HEK293 (cell line): ENCODE measurements at regions not wholly inside any gene's neighbourhood (a gene's known extent, or its start where the extent isn't known, plus 50 kb on each side); places are given as distances from the start of the nearest gene placed in this dataset.

Experiments
- EGR2 ChIP-seq: fragments of 450-650 bp; formaldehyde crosslinking; IDR thresholded peaks from 2 replicates; pipeline ENCODE4 v1.5.1; 2016; ENCODE audit warnings: low read depth, missing biosample characterization, missing genetic modification characterization
- GLI4 ChIP-seq: fragments of 450-650 bp; formaldehyde crosslinking; IDR thresholded peaks from 2 replicates; pipeline ENCODE4 v1.5.1; 2016; ENCODE audit warnings: missing biosample characterization, missing genetic modification characterization
- KLF1 ChIP-seq: fragments of 450-650 bp; formaldehyde crosslinking; IDR thresholded peaks from 2 replicates; pipeline ENCODE4 v1.5.1; 2016; ENCODE audit warnings: missing biosample characterization, missing genetic modification characterization
- ZBTB21 ChIP-seq: fragments of 450-650 bp; formaldehyde crosslinking; IDR thresholded peaks from 2 replicates; pipeline ENCODE4 v1.5.1; 2017; ENCODE audit warnings: missing biosample characterization, missing genetic modification characterization
- TF ChIP-seq, protein P1 (sequence below): fragments of 450-650 bp; formaldehyde crosslinking; IDR thresholded peaks from 2 replicates; pipeline ENCODE4 v1.5.1; 2016; ENCODE audit warnings: missing biosample characterization, missing genetic modification characterization

DNA sequence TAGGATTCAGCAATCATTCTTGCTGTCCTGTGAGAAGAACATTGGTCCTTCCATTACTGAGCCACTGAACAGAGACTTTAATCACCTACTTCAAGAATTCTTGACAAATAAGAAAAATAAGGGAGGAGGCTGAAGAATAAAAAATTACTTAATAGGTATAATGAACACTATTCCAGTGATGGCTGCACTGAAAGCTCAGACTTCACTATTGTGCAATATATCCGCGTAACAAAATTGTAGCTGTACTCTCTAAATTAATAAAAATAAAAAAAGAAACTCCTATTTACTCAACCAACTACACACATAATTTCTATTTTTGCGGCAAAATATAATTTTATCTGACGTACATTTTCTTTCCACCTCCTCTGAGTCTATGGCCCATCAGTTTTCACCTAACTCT is 2441.0 kb downstream of the PCDH7 start:
- TF ChIP-seq GLI4 = no peak
- TF ChIP-seq ZBTB21 (tag by site-specific recombination) = no peak
- TF ChIP-seq KLF1 (tag by site-specific recombination) = no peak
- TF ChIP-seq, protein P1, sequence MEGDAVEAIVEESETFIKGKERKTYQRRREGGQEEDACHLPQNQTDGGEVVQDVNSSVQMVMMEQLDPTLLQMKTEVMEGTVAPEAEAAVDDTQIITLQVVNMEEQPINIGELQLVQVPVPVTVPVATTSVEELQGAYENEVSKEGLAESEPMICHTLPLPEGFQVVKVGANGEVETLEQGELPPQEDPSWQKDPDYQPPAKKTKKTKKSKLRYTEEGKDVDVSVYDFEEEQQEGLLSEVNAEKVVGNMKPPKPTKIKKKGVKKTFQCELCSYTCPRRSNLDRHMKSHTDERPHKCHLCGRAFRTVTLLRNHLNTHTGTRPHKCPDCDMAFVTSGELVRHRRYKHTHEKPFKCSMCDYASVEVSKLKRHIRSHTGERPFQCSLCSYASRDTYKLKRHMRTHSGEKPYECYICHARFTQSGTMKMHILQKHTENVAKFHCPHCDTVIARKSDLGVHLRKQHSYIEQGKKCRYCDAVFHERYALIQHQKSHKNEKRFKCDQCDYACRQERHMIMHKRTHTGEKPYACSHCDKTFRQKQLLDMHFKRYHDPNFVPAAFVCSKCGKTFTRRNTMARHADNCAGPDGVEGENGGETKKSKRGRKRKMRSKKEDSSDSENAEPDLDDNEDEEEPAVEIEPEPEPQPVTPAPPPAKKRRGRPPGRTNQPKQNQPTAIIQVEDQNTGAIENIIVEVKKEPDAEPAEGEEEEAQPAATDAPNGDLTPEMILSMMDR = no peak
- no peak for TF ChIP-seq EGR2 (tag by site-specific recombination)
